HCT116 (cell line): ENCODE measurements at regions not wholly inside any gene's neighbourhood (a gene's known extent, or its start where the extent isn't known, plus 50 kb on each side); places are given as distances from the start of the nearest gene placed in this dataset.

Source experiments
- POLR2A ChIP-seq: IDR thresholded peaks from 2 replicates; pipeline ENCODE4 v1.7.0; 2011; ENCODE audit warnings: borderline replicate concordance; ENCODE audit not compliant: insufficient read depth, insufficient read length; ENCODE audit errors: extremely low read depth
- POLR2AphosphoS5 ChIP-seq: IDR thresholded peaks from 2 replicates; pipeline ENCODE4 v1.6.1; 2011; ENCODE audit warnings: mild to moderate bottlenecking, low read depth, low read length, moderate library complexity
- SP1 ChIP-seq: IDR thresholded peaks from 2 replicates; pipeline ENCODE4 v1.6.1; 2012; ENCODE audit warnings: low read depth
- TF ChIP-seq, protein P1 (sequence below), 3 experiments: fragments of 200-600 bp in 1 of 3; sonication (generic) in 1 of 3; IDR thresholded peaks in 2 of 3; conservative IDR thresholded peaks in 1 of 3; 2 replicates each; pipeline ENCODE4 v1.5.1; 2012 to 2017; ENCODE audit warnings: low read depth in 2 of 3, low read length in 2 of 3, antibody characterized with exemption in 1 of 3, borderline replicate concordance in 1 of 3, control low read depth in 1 of 3, mild to moderate bottlenecking in 1 of 3, mixed read lengths in 1 of 3, mixed run types in 1 of 3, moderate library complexity in 1 of 3; ENCODE audit not compliant: insufficient read depth in 1 of 3

DNA sequence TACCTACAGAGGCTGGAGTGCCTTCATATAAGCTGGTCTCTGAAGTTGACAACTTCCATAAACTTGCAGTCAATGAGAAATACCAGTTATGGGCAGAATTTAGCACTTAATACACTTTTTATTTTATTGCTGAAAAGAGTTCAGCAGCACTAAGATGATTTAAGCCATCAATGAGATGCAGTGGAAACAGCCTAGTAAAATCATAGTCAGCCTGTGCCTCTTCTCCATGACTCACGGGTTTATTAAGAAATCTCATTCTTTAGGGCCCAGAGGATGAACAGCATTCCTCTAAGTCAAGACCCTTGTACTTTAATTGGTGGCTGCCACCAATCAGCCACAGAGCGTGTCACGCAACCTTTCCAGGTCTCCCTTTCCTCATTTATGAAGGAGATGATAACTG, 1357.9 kb upstream of the CELF4 start:
- TF ChIP-seq POLR2A (no peak), POLR2AphosphoS5 (no peak), SP1 (no peak)
- TF ChIP-seq, protein P1, sequence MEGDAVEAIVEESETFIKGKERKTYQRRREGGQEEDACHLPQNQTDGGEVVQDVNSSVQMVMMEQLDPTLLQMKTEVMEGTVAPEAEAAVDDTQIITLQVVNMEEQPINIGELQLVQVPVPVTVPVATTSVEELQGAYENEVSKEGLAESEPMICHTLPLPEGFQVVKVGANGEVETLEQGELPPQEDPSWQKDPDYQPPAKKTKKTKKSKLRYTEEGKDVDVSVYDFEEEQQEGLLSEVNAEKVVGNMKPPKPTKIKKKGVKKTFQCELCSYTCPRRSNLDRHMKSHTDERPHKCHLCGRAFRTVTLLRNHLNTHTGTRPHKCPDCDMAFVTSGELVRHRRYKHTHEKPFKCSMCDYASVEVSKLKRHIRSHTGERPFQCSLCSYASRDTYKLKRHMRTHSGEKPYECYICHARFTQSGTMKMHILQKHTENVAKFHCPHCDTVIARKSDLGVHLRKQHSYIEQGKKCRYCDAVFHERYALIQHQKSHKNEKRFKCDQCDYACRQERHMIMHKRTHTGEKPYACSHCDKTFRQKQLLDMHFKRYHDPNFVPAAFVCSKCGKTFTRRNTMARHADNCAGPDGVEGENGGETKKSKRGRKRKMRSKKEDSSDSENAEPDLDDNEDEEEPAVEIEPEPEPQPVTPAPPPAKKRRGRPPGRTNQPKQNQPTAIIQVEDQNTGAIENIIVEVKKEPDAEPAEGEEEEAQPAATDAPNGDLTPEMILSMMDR (IDR thresholded peaks at IDR 0.05 in 2 of 3, conservative IDR thresholded peaks at IDR 0.05 in 1 of 3; ENCODE audit: borderline replicate concordance in 1 of 3, insufficient read depth in 1 of 3, low read depth in 2 of 3, low read length in 2 of 3), result no peak
